ENCODE measurements at regions not wholly inside any gene's neighbourhood (a gene's known extent, or its start where the extent isn't known, plus 50 kb on each side); places are given as distances from the start of the nearest gene placed in this dataset.

GRCh38 chr3:87973906-87974305 lies 84.9 kb downstream of the CGGBP1 start:
- Histone ChIP-seq H3K4me3 (ENCODE audit: low read length) (no peak overlapping the region), H4K20me1 (ENCODE audit: insufficient read depth, low read length) (no peaks in the 10 kb centered on the region), H3K27me3 (replicated peaks; ENCODE audit: insufficient read depth, low read length) (no peaks in the 10 kb centered on the region), H3K9me2 (replicated peaks; ENCODE audit: insufficient read depth, low read length) (no peaks in the 10 kb centered on the region), H3K9ac (ENCODE audit: low read length) (no peak overlapping the region), H3K9me3 (replicated peaks; ENCODE audit: insufficient read depth, low read length) (no peaks in the 10 kb centered on the region), H3F3A (ENCODE audit: insufficient read depth, low read length) (no peaks in the 10 kb centered on the region), H3K27ac (ENCODE audit: low read length) (no peak overlapping the region), H3K4me1 (ENCODE audit: low read length) (no peaks in the 10 kb centered on the region), H3K4me2 (ENCODE audit: low read depth, low read length) (no peak overlapping the region), H2AFZ (ENCODE audit: low read length) (no peak overlapping the region), H3K79me2 (ENCODE audit: low read length) (no peaks in the 10 kb centered on the region), H3K36me3 (replicated peaks; ENCODE audit: insufficient read depth, low read length) (no peaks in the 10 kb centered on the region)
- no peak for DNase-seq
- no peak for TF ChIP-seq EZH2phosphoT487 (IDR thresholded peaks at IDR 0.05; ENCODE audit: low read length)
- TF ChIP-seq CTCF (IDR thresholded peaks at IDR 0.05; ENCODE audit: low read length): no peak
- TF ChIP-seq EZH2 (optimal IDR thresholded peaks at IDR 0.05; ENCODE audit: low read depth, low read length): no peak

GRCh38 chr3:87969620-87970019 lies 89.2 kb downstream of the CGGBP1 start:
- H3F3A ChIP-seq (ENCODE audit: insufficient read depth, low read length): no peaks in the 10 kb centered on the region
- no peaks in the 10 kb centered on the region for H3K36me3 ChIP-seq (replicated peaks; ENCODE audit: insufficient read depth, low read length)
- H3K27me3 ChIP-seq (replicated peaks; ENCODE audit: insufficient read depth, low read length): no peaks in the 10 kb centered on the region
- no peaks in the 10 kb centered on the region for H3K4me1 ChIP-seq (ENCODE audit: low read length)
- no peaks in the 10 kb centered on the region for H3K79me2 ChIP-seq (ENCODE audit: low read length)
- H3K9me2 ChIP-seq (replicated peaks; ENCODE audit: insufficient read depth, low read length): no peaks in the 10 kb centered on the region
- no peak for TF ChIP-seq EZH2 (optimal IDR thresholded peaks at IDR 0.05; ENCODE audit: low read depth, low read length)
- no peak for TF ChIP-seq CTCF (IDR thresholded peaks at IDR 0.05; ENCODE audit: low read length)
- no peak for TF ChIP-seq EZH2phosphoT487 (IDR thresholded peaks at IDR 0.05; ENCODE audit: low read length)
- H3K4me2 ChIP-seq (ENCODE audit: low read depth, low read length): no peak overlapping the region
- H3K27ac ChIP-seq (ENCODE audit: low read length): no peak overlapping the region
- H3K9me3 ChIP-seq (replicated peaks; ENCODE audit: insufficient read depth, low read length): no peaks in the 10 kb centered on the region
- no peaks in the 10 kb centered on the region for H4K20me1 ChIP-seq (ENCODE audit: insufficient read depth, low read length)
- no peak overlapping the region for H3K9ac ChIP-seq (ENCODE audit: low read length)
- no peak overlapping the region for H3K4me3 ChIP-seq (ENCODE audit: low read length)
- no peak for DNase-seq
- no peak overlapping the region for H2AFZ ChIP-seq (ENCODE audit: low read length)

GRCh38 chr3:87968668-87969067 lies 90.1 kb downstream of the CGGBP1 start:
- TF ChIP-seq CTCF (IDR thresholded peaks at IDR 0.05; ENCODE audit: low read length) (no peak), EZH2 (optimal IDR thresholded peaks at IDR 0.05; ENCODE audit: low read depth, low read length) (no peak), EZH2phosphoT487 (IDR thresholded peaks at IDR 0.05; ENCODE audit: low read length) (no peak)
- Histone ChIP-seq H3K4me1 (ENCODE audit: low read length) (no peaks in the 10 kb centered on the region), H3K36me3 (replicated peaks; ENCODE audit: insufficient read depth, low read length) (no peaks in the 10 kb centered on the region), H3K27me3 (replicated peaks; ENCODE audit: insufficient read depth, low read length) (no peaks in the 10 kb centered on the region), H3F3A (ENCODE audit: insufficient read depth, low read length) (no peaks in the 10 kb centered on the region), H3K4me2 (ENCODE audit: low read depth, low read length) (no peak overlapping the region), H3K9ac (ENCODE audit: low read length) (no peak overlapping the region), H3K4me3 (ENCODE audit: low read length) (no peak overlapping the region), H3K9me2 (replicated peaks; ENCODE audit: insufficient read depth, low read length) (no peaks in the 10 kb centered on the region), H3K27ac (ENCODE audit: low read length) (no peak overlapping the region), H2AFZ (ENCODE audit: low read length) (no peak overlapping the region), H3K9me3 (replicated peaks; ENCODE audit: insufficient read depth, low read length) (no peaks in the 10 kb centered on the region), H4K20me1 (ENCODE audit: insufficient read depth, low read length) (no peaks in the 10 kb centered on the region), H3K79me2 (ENCODE audit: low read length) (no peaks in the 10 kb centered on the region)
- DNase-seq: no peak
